IMR-90 (cell line): ENCODE measurements at regions not wholly inside any gene's neighbourhood (a gene's known extent, or its start where the extent isn't known, plus 50 kb on each side); places are given as distances from the start of the nearest gene placed in this dataset.

Experiments used
- ATAC-seq: fragments of 200-7000 bp; cut with Tn5 transposase; 2 replicates; pipeline ENCODE4 v1.9.1; 2020; ENCODE audit warnings: low read depth, mild to moderate bottlenecking, moderate library complexity
- BruUV-seq: library from RNA; stranded (reverse); fragments of 400-500 nt; replicated peaks from 2 replicates; lab custom pipeline; 2021; lab: Mats Ljungman, UMichigan
- CTCF ChIA-PET: fragments of 300-600 bp; formaldehyde crosslinking; extraction: SDS; loops from one replicate; lab custom pipeline; 2021; ENCODE audit warnings: antibody characterized with exemption; lab: Yijun Ruan, JAX
- POLR2A ChIA-PET: fragments of 300-600 bp; sonication (Branson Sonifier 250); formaldehyde crosslinking; loops from one replicate; lab custom pipeline; 2022; ENCODE audit warnings: antibody characterized with exemption; ENCODE audit not compliant: unreplicated experiment; lab: Charles Lee
- DNase-seq: peaks from one replicate; pipeline ENCODE4 v3.0.0; 2013
- H2AFZ ChIP-seq: replicated peaks from 2 replicates; pipeline ENCODE3; 2013; ENCODE audit warnings: low read length, mild to moderate bottlenecking; ENCODE audit not compliant: poor library complexity
- H2AK5ac ChIP-seq: 2 replicates; pipeline ENCODE4 v1.6.1; 2013; ENCODE audit warnings: low read depth, low read length, inconsistent platforms
- H2AK9ac ChIP-seq: replicated peaks from 2 replicates; pipeline ENCODE3; 2013; ENCODE audit warnings: mild to moderate bottlenecking, low read depth, low read length, moderate library complexity; ENCODE audit not compliant: poor library complexity
- H2BK120ac ChIP-seq: 2 replicates; pipeline ENCODE4 v1.6.1; 2013; ENCODE audit warnings: low read depth, low read length, inconsistent platforms
- H2BK15ac ChIP-seq: 3 replicates; pipeline ENCODE4 v1.6.1; 2013; ENCODE audit warnings: low read depth, low read length, inconsistent platforms
- H2BK20ac ChIP-seq: 2 replicates; pipeline ENCODE4 v1.6.1; 2013; ENCODE audit warnings: low read depth, mild to moderate bottlenecking, inconsistent platforms, low read length, moderate library complexity
- H2BK5ac ChIP-seq: 2 replicates; pipeline ENCODE4 v1.6.1; 2013; ENCODE audit warnings: mild to moderate bottlenecking, low read depth, low read length, inconsistent platforms; ENCODE audit not compliant: poor library complexity, severe bottlenecking
- H3K14ac ChIP-seq: replicated peaks from 2 replicates; pipeline ENCODE4 v1.6.1; 2013; ENCODE audit warnings: low read depth, low read length, inconsistent platforms
- H3K18ac ChIP-seq: 2 replicates; pipeline ENCODE4 v1.6.1; 2013; ENCODE audit warnings: low read depth, low read length, control low read depth
- H3K23ac ChIP-seq: 2 replicates; pipeline ENCODE4 v1.6.1; 2013; ENCODE audit warnings: low read depth, low read length, inconsistent platforms
- H3K27ac ChIP-seq: 2 replicates; pipeline ENCODE4 v1.5.1; 2013; ENCODE audit warnings: mild to moderate bottlenecking, control low read depth, low read length; ENCODE audit not compliant: insufficient read depth
- H3K27me3 ChIP-seq: 2 replicates; pipeline ENCODE4 v1.6.1; 2013; ENCODE audit warnings: low read length; ENCODE audit not compliant: control insufficient read depth, insufficient read depth
- H3K36me3 ChIP-seq: 2 replicates; pipeline ENCODE4 v1.6.1; 2013; ENCODE audit warnings: low read length, mixed read lengths; ENCODE audit not compliant: control insufficient read depth, insufficient read depth
- H3K4ac ChIP-seq: 2 replicates; pipeline ENCODE4 v1.6.1; 2013; ENCODE audit warnings: low read depth, low read length, inconsistent platforms
- H3K4me1 ChIP-seq: 2 replicates; pipeline ENCODE4 v1.6.1; 2013; ENCODE audit warnings: low read length, mixed read lengths; ENCODE audit not compliant: control insufficient read depth, insufficient read depth
- H3K4me2 ChIP-seq: 2 replicates; pipeline ENCODE4 v1.6.1; 2013; ENCODE audit warnings: low read depth, mild to moderate bottlenecking, control low read depth, low read length, moderate library complexity
- H3K4me3 ChIP-seq: 2 replicates; pipeline ENCODE4 v1.5.1; 2013; ENCODE audit warnings: low read depth, mild to moderate bottlenecking, control low read depth, low read length, moderate library complexity; ENCODE audit not compliant: insufficient read depth
- H3K56ac ChIP-seq: 2 replicates; pipeline ENCODE4 v1.6.1; 2013; ENCODE audit warnings: low read length, inconsistent platforms; ENCODE audit not compliant: insufficient read depth; ENCODE audit errors: extremely low read depth
- H3K79me1 ChIP-seq, 2 experiments: 2 replicates each; pipeline ENCODE4 v1.6.1; 2013; ENCODE audit warnings: low read length in 2 of 2, inconsistent platforms in 1 of 2, low read depth in 1 of 2
- H3K9ac ChIP-seq: 2 replicates; pipeline ENCODE4 v1.6.1; 2013; ENCODE audit warnings: low read depth, low read length, control low read depth
- H3K9me1 ChIP-seq: 2 replicates; pipeline ENCODE4 v1.6.1; 2013; ENCODE audit warnings: low read length, inconsistent platforms; ENCODE audit not compliant: insufficient read depth
- H3K9me3 ChIP-seq: 2 replicates; pipeline ENCODE4 v1.6.1; 2013; ENCODE audit warnings: low read length; ENCODE audit not compliant: control insufficient read depth, insufficient read depth
- H4K20me1 ChIP-seq: 2 replicates; pipeline ENCODE4 v1.6.1; 2013; ENCODE audit warnings: low read length, inconsistent platforms; ENCODE audit not compliant: insufficient read depth
- H4K5ac ChIP-seq: 2 replicates; pipeline ENCODE4 v1.6.1; 2013; ENCODE audit warnings: mild to moderate bottlenecking, low read depth, low read length, control low read depth
- H4K8ac ChIP-seq, 2 experiments: 2 replicates each; pipeline ENCODE4 v1.6.1; 2013; ENCODE audit warnings: low read depth in 2 of 2, low read length in 2 of 2, control low read depth in 1 of 2, inconsistent platforms in 1 of 2
- H4K91ac ChIP-seq: 2 replicates; pipeline ENCODE4 v1.6.1; 2013; ENCODE audit warnings: low read depth, low read length, inconsistent platforms; ENCODE audit not compliant: insufficient read depth
- CHD1 ChIP-seq: IDR thresholded peaks from 2 replicates; pipeline ENCODE4 v1.6.1; 2012; ENCODE audit warnings: low read depth, low read length, improper control_type of control experiment
- MAFK ChIP-seq: IDR thresholded peaks from 2 replicates; pipeline ENCODE4 v1.6.1; 2012; ENCODE audit warnings: low read depth, low read length, improper control_type of control experiment
- WGBS, 2 experiments: methylation state at CpG; one replicate each; pipeline versions ENCODE4 v1.1.5 to v1.1.7; 2013; ENCODE audit warnings: missing lambda C conversion rate in 2 of 2; ENCODE audit not compliant: insufficient read length in 1 of 2; ENCODE audit errors: extremely low coverage in 2 of 2; 5-methylcytosine and 5-hydroxymethylcytosine counted together
- dilution Hi-C: fragments of 300-500 bp; cut with HindIII; formaldehyde crosslinking; loops from one replicate; pipeline ENCODE4 v1.14.3; 2018; ENCODE audit warnings: low sequenced_read_pairs; ENCODE audit not compliant: unreplicated experiment
- in situ Hi-C: fragments of 300-500 bp; cut with MboI; formaldehyde crosslinking; loops from 3 replicates; pipeline ENCODE4 v1.14.3; 2019; ENCODE audit warnings: low sequenced_read_pairs, inconsistent platforms, mixed read lengths
- intact Hi-C: fragments of 100-400 bp; cut with micrococcal nuclease; formaldehyde crosslinking; loops from 2 replicates; pipeline ENCODE4 v1.10.0; 2022

- no peak overlapping the region for H3K4me3 ChIP-seq
- no peak overlapping the region for H2AK9ac ChIP-seq
- H3K56ac ChIP-seq, result no peak overlapping the region
- H3K9ac ChIP-seq, result no peak overlapping the region
- H3K4me2 ChIP-seq, result no peak overlapping the region
- TF ChIP-seq MAFK, result no peak
- no peak for TF ChIP-seq CHD1
- H3K36me3 ChIP-seq, result no peaks in the 10 kb centered on the region
- dilution Hi-C loops, result no loop called here
- no peak overlapping the region for H3K4ac ChIP-seq
- no peak overlapping the region for H4K91ac ChIP-seq
- no peaks in the 10 kb centered on the region for H3K79me1 ChIP-seq
- ATAC-seq, result no peak
- in situ Hi-C loops, result no loop called here
- peak overlapping the region; percentile 14 for H2AFZ ChIP-seq
- H4K5ac ChIP-seq, result no peak overlapping the region
- no peak for DNase-seq
- H3K9me1 ChIP-seq, result 0 out of 2 replicates have a peak, but pooled peaks cover 2% of the 10 kb centered on the region
- 90% methylated on average over 8 of the region's 13 CpGs; no CpG with 5 or more reads in 1 of the 2 experiments for WGBS, 2 experiments
- H3K18ac ChIP-seq, result no peak overlapping the region
- H4K8ac ChIP-seq, result no peak overlapping the region
- H2BK120ac ChIP-seq, result no peak overlapping the region
- H3K27ac ChIP-seq, result no peak overlapping the region
- POLR2A ChIA-PET, result no interaction called here
- no peak overlapping the region for H2BK20ac ChIP-seq
- H2AK5ac ChIP-seq, result no peak overlapping the region
- H3K4me1 ChIP-seq, result peaks cover 4% of the 10 kb centered on the region; the same call in 1 of the 2 replicates
- H3K14ac ChIP-seq, result no peak overlapping the region
- CTCF ChIA-PET, result no interaction called here
- intact Hi-C loops, result no loop called here
- H2BK15ac ChIP-seq, result no peak overlapping the region
- H3K27me3 ChIP-seq, result no peaks in the 10 kb centered on the region; the same call in 1 of the 2 replicates
- no peak overlapping the region for H2BK5ac ChIP-seq
- no peaks in the 10 kb centered on the region for H4K20me1 ChIP-seq
- BruUV-seq, result no TSS peak
- H3K9me3 ChIP-seq, result no peaks in the 10 kb centered on the region
- no peak overlapping the region for H3K23ac ChIP-seq
Observed at GRCh38 chr10:43703286-43703685, 54.6 kb upstream of the ZNF32 start.
